K562 (cell line): ENCODE measurements at regions not wholly inside any gene's neighbourhood (a gene's known extent, or its start where the extent isn't known, plus 50 kb on each side); places are given as distances from the start of the nearest gene placed in this dataset.

ENCODE experiments used
- ATAC-seq: fragments of 200-7000 bp; cut with Tn5 transposase; 3 replicates; pipeline ENCODE4 v1.9.1; 2020; ENCODE audit warnings: moderate library complexity
- BruUV-seq: library from RNA; stranded (reverse); fragments of 400-500 nt; replicated peaks from 2 replicates; lab custom pipeline; 2021; lab: Mats Ljungman, UMichigan
- CTCF ChIA-PET: fragments of 300-600 bp; formaldehyde crosslinking; extraction: SDS; loops from one replicate; lab custom pipeline; 2021; ENCODE audit warnings: low intra/inter-chr PET ratio; lab: Yijun Ruan, JAX
- POLR2A ChIA-PET: fragments of 300-600, 350-650 bp; sonication (Branson Sonifier 250); formaldehyde crosslinking; extraction: SDS; loops from one replicate; lab custom pipeline; 2021; ENCODE audit warnings: antibody characterized with exemption, inconsistent platforms; lab: Yijun Ruan, JAX
- DNase-seq, 4 experiments: peaks; one replicate each; pipeline versions ENCODE4 v3.0.0 to v3.0.0-alpha.2; 2011 to 2018; ENCODE audit warnings: low spot score in 3 of 4, mixed read lengths in 3 of 4; ENCODE audit errors: extremely low read depth in 1 of 4
- FAIRE-seq: peaks from 2 replicates; lab custom pipeline; 2011; peaks lifted over from hg19 to GRCh38; lab: Jason Lieb, UNC
- H2AFZ ChIP-seq: 2 replicates; pipeline ENCODE4 v1.6.0; 2011; ENCODE audit warnings: low read depth, low read length, control low read depth, inconsistent platforms
- H3K27ac ChIP-seq: fragments of 200-600 bp; 3 replicates; pipeline ENCODE4 v1.8.0; 2011; ENCODE audit warnings: low read depth, mild to moderate bottlenecking, control low read depth, inconsistent platforms, low read length, moderate library complexity, mixed read lengths; ENCODE audit errors: extremely low read depth
- H3K27me3 ChIP-seq, 2 experiments: fragments of 300-600 bp in 1 of 2; 2 replicates in 1 of 2; 3 replicates in 1 of 2; pipeline versions ENCODE4 v1.6.0 to v1.8.0; 2011; ENCODE audit warnings: inconsistent platforms in 2 of 2, low read length in 2 of 2, mild to moderate bottlenecking in 1 of 2, mixed read lengths in 1 of 2, moderate library complexity in 1 of 2; ENCODE audit not compliant: control insufficient read depth in 2 of 2, insufficient read depth in 2 of 2
- H3K36me3 ChIP-seq: fragments of 300-600 bp; 3 replicates; pipeline ENCODE4 v1.8.0; 2011; ENCODE audit warnings: mild to moderate bottlenecking, low read length, inconsistent platforms; ENCODE audit not compliant: control insufficient read depth, insufficient read depth
- H3K4me1 ChIP-seq, 2 experiments: fragments of 200-600 bp in 1 of 2; replicated peaks in 1 of 2; 2 replicates in 1 of 2; 3 replicates in 1 of 2; pipeline versions ENCODE4 v1.5.1 to v1.8.0; 2011; ENCODE audit warnings: inconsistent platforms in 2 of 2, low read length in 2 of 2, mild to moderate bottlenecking in 1 of 2, mixed read lengths in 1 of 2, moderate library complexity in 1 of 2; ENCODE audit not compliant: control insufficient read depth in 2 of 2, insufficient read depth in 2 of 2
- H3K4me2 ChIP-seq: 2 replicates; pipeline ENCODE4 v1.6.1; 2011; ENCODE audit warnings: low read length, control low read depth, inconsistent platforms, mixed read lengths; ENCODE audit not compliant: insufficient read depth
- H3K4me3 ChIP-seq: fragments of 200-600 bp; sonication (generic), shearing (Covaris generic); 2 replicates; pipeline ENCODE4 v1.5.1; 2016; ENCODE audit warnings: control low read depth, inconsistent platforms
- H3K79me2 ChIP-seq: fragments of 200-600 bp; 3 replicates; pipeline ENCODE4 v1.8.0; 2011; ENCODE audit warnings: low read length, inconsistent platforms; ENCODE audit not compliant: control insufficient read depth, insufficient read depth
- H3K9ac ChIP-seq, 2 experiments: 2 replicates each; pipeline versions ENCODE4 v1.6.0 to v1.6.1; 2011; ENCODE audit warnings: low read depth in 2 of 2, low read length in 2 of 2, control low read depth in 1 of 2, inconsistent platforms in 1 of 2, mild to moderate bottlenecking in 1 of 2, mixed read lengths in 1 of 2; ENCODE audit not compliant: insufficient read depth in 1 of 2
- H3K9me1 ChIP-seq: one replicate; pipeline ENCODE4 v1.6.0; 2011; ENCODE audit warnings: inconsistent platforms, mild to moderate bottlenecking, low read length, moderate library complexity; ENCODE audit not compliant: control insufficient read depth, insufficient read depth
- H3K9me3 ChIP-seq: replicated peaks from 2 replicates; pipeline ENCODE4 v1.5.1; 2011; ENCODE audit warnings: low read depth, low read length, inconsistent platforms; ENCODE audit not compliant: control insufficient read depth, insufficient read depth
- H4K20me1 ChIP-seq: replicated peaks from 2 replicates; pipeline ENCODE4 v1.6.1; 2011; ENCODE audit warnings: low read length, inconsistent platforms, mixed read lengths; ENCODE audit not compliant: control insufficient read depth, insufficient read depth
- FOXP1 ChIP-seq: sonication (generic); formaldehyde crosslinking; IDR thresholded peaks from 2 replicates; pipeline ENCODE4 v1.8.0; 2022; ENCODE audit warnings: mild to moderate bottlenecking, missing genetic modification reagents
- GATAD2B ChIP-seq: fragments of 450-650 bp; IDR thresholded peaks from 2 replicates; pipeline ENCODE4 v1.6.1; 2017; ENCODE audit warnings: mild to moderate bottlenecking, borderline replicate concordance
- MTF1 ChIP-seq: fragments of 250-450 bp; sonication (Bioruptor Pico); IDR thresholded peaks from 2 replicates; pipeline ENCODE4 v1.9.0; 2021; ENCODE audit warnings: moderate library complexity, mild to moderate bottlenecking, inconsistent platforms, borderline replicate concordance
- ZBTB49 ChIP-seq: sonication (generic); formaldehyde crosslinking; IDR thresholded peaks from 2 replicates; pipeline ENCODE4 v1.8.0; 2022; ENCODE audit warnings: missing genetic modification reagents, mild to moderate bottlenecking, borderline replicate concordance
- ZNF592 ChIP-seq: fragments of 450-650 bp; IDR thresholded peaks from 2 replicates; pipeline ENCODE4 v1.6.1; 2017; ENCODE audit warnings: antibody characterized with exemption, mild to moderate bottlenecking
- WGBS: fragments of 100-300 bp; shearing (Covaris generic); methylation state at CpG from one replicate; pipeline ENCODE4 v1.1.6; 2016; ENCODE audit warnings: low coverage, mixed read lengths; ENCODE audit not compliant: insufficient coverage; ENCODE audit errors: missing lambda C conversion rate; 5-methylcytosine and 5-hydroxymethylcytosine counted together
- in situ Hi-C: fragments of 300-500 bp; cut with MboI; formaldehyde crosslinking; loops from 4 replicates; pipeline ENCODE4 v1.15.0; 2018; ENCODE audit warnings: inconsistent platforms, mixed read lengths
- intact Hi-C: fragments of 100-400 bp; cut with micrococcal nuclease; formaldehyde crosslinking; loops from 2 replicates; pipeline ENCODE4 v1.14.2; 2022
- TF ChIP-seq, protein P1 (sequence below): fragments of 250-450 bp; sonication (Bioruptor Pico); IDR thresholded peaks from 2 replicates; pipeline ENCODE4 v1.5.0; 2021; ENCODE audit warnings: mild to moderate bottlenecking, borderline replicate concordance

DNA sequence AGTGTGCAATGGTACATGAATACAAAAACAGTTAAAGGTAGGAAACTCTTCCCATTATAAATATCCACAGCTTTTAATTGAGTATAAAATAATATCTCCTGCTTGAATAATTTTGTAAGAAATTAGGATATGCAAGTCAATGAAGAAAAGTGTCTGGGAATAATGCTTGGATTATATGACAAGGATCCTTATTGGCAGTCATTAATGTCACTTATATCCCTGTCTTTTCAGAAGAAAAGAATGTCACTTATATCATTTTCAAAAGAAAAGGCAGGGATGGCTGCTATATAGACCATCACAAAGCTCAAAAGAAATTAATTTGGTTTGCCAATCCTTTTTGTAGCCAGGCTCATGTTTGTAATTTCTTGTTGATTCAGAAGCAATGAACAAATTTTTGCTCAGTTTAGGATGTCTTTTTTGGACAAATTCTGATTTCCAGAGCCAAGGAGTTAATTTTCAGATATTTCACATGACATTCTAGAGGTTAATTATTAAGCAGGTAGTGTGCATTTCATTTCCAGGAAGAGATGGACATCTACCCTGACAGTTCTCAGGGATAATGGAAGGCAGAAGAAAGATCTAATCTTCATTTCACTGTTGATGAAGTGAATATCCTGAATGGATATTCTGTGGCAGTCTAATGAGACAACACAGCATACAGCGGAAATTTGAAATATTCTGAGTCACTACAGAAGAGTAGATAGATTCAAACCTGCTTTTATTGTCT is 299.8 kb downstream of the RPS29 start:
- no peak for FAIRE-seq
- H3K4me2 ChIP-seq: no peak overlapping the region
- no peaks in the 10 kb centered on the region for H3K27me3 ChIP-seq
- H3K9me3 ChIP-seq: no peaks in the 10 kb centered on the region
- H3K27ac ChIP-seq: no peak overlapping the region
- H4K20me1 ChIP-seq: no peaks in the 10 kb centered on the region
- 0% methylated on average over 1 of the region's 1 CpG for WGBS
- intact Hi-C loops: no loop called here
- no peak overlapping the region for H3K4me3 ChIP-seq
- H3K4me1 ChIP-seq: no peaks in the 10 kb centered on the region
- POLR2A ChIA-PET: no interaction called here
- no peaks in the 10 kb centered on the region for H3K9me1 ChIP-seq
- H3K79me2 ChIP-seq: no peaks in the 10 kb centered on the region
- in situ Hi-C loops: no loop called here
- CTCF ChIA-PET: no interaction called here
- no peak overlapping the region for H2AFZ ChIP-seq
- no TSS peak for BruUV-seq
- no peak overlapping the region for H3K9ac ChIP-seq
- H3K36me3 ChIP-seq: no peaks in the 10 kb centered on the region
- no peak for ATAC-seq
- TF ChIP-seq ZBTB49 (CRISPR knock-in tag) (no peak), FOXP1 (CRISPR knock-in tag) (no peak), ZNF592 (no peak), GATAD2B (no peak), MTF1 (CRISPR knock-in tag) (no peak)
- TF ChIP-seq, protein P1, sequence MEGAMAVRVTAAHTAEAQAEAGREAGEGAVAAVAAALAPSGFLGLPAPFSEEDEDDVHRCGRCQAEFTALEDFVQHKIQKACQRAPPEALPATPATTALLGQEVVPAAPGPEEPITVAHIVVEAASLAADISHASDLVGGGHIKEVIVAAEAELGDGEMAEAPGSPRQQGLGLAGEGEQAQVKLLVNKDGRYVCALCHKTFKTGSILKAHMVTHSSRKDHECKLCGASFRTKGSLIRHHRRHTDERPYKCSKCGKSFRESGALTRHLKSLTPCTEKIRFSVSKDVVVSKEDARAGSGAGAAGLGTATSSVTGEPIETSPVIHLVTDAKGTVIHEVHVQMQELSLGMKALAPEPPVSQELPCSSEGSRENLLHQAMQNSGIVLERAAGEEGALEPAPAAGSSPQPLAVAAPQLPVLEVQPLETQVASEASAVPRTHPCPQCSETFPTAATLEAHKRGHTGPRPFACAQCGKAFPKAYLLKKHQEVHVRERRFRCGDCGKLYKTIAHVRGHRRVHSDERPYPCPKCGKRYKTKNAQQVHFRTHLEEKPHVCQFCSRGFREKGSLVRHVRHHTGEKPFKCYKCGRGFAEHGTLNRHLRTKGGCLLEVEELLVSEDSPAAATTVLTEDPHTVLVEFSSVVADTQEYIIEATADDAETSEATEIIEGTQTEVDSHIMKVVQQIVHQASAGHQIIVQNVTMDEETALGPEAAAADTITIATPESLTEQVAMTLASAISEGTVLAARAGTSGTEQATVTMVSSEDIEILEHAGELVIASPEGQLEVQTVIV (CRISPR knock-in tag): no peak
- DNase-seq: no peak
